ENCODE measurements at regions not wholly inside any gene's neighbourhood (a gene's known extent, or its start where the extent isn't known, plus 50 kb on each side); places are given as distances from the start of the nearest gene placed in this dataset.
"Not testable (repeated sequence)": the region's sequence is repeated elsewhere in the genome, so short reads cannot be mapped to it uniquely, and the experiment has no call there.

- Histone ChIP-seq H3K27me3 (no peaks in the 10 kb centered on the region), H3K27ac (no peak overlapping the region), H3K4me1 (peaks cover 4% of the 10 kb centered on the region), H3K9me3 (no peaks in the 10 kb centered on the region), H3K4me3 (no peak overlapping the region), H3K36me3 (ENCODE audit: low read depth, missing control alignments) (no peaks in the 10 kb centered on the region)
- DNase-seq: no peak
- intact Hi-C loops (cut with DNase I; ENCODE audit: low total_unique reads): no loop called here
- TF ChIP-seq POLR2A (IDR thresholded peaks at IDR 0.05): no peak
- no peak for TF ChIP-seq CTCF (IDR thresholded peaks at IDR 0.05)
- WGBS, 2 donors: 90 to 93% methylated on average over 7 to 8 of the region's 8 CpGs
Measured at GRCh38 chr15:31202953-31203352, 101.4 kb upstream of the TRPM1 start.

GRCh38 chr15:31203999-31204398, 102.5 kb upstream of the TRPM1 start:
- no peak for DNase-seq
- no peaks in the 10 kb centered on the region for H3K9me3 ChIP-seq
- 75 to 81% methylated on average over 8 of the region's 8 CpGs for WGBS, 2 donors
- TF ChIP-seq POLR2A (IDR thresholded peaks at IDR 0.05) (no peak), CTCF (IDR thresholded peaks at IDR 0.05) (no peak)
- H3K27ac ChIP-seq: no peak overlapping the region
- no peak overlapping the region for H3K4me3 ChIP-seq
- H3K4me1 ChIP-seq: peaks cover 4% of the 10 kb centered on the region
- intact Hi-C loops (cut with DNase I; ENCODE audit: low total_unique reads): no loop called here
- H3K36me3 ChIP-seq (ENCODE audit: low read depth, missing control alignments): no peaks in the 10 kb centered on the region
- H3K27me3 ChIP-seq: no peaks in the 10 kb centered on the region

GRCh38 chr15:31206386-31207181, 105.1 kb upstream of the TRPM1 start:
- Histone ChIP-seq H3K4me1 (no peaks in the 10 kb centered on the region), H3K27ac (no peak overlapping the region), H3K27me3 (no peaks in the 10 kb centered on the region), H3K36me3 (ENCODE audit: low read depth, missing control alignments) (no peaks in the 10 kb centered on the region), H3K4me3 (no peak overlapping the region), H3K9me3 (no peaks in the 10 kb centered on the region)
- no peak for DNase-seq
- intact Hi-C loops (cut with DNase I; ENCODE audit: low total_unique reads): no loop called here
- 77 to 85% methylated on average over 14 of the region's 14 CpGs for WGBS, 2 donors
- TF ChIP-seq POLR2A (IDR thresholded peaks at IDR 0.05): no peak
- no peak for TF ChIP-seq CTCF (IDR thresholded peaks at IDR 0.05)

- no peak for DNase-seq
- H3K27ac ChIP-seq: no peak overlapping the region
- 93 to 100% methylated on average over 2 of the region's 2 CpGs for WGBS, 2 donors
- no peaks in the 10 kb centered on the region for H3K4me1 ChIP-seq
- intact Hi-C loops (cut with DNase I; ENCODE audit: low total_unique reads): no loop called here
- no peaks in the 10 kb centered on the region for H3K36me3 ChIP-seq (ENCODE audit: low read depth, missing control alignments)
- no peak for TF ChIP-seq POLR2A (IDR thresholded peaks at IDR 0.05)
- TF ChIP-seq CTCF (IDR thresholded peaks at IDR 0.05): no peak
- H3K4me3 ChIP-seq: no peak overlapping the region
- H3K9me3 ChIP-seq: no peaks in the 10 kb centered on the region
- no peaks in the 10 kb centered on the region for H3K27me3 ChIP-seq
Measured at GRCh38 chr15:31207246-31207645, 105.7 kb upstream of the TRPM1 start.

GRCh38 chr15:31207861-31208260, 106.3 kb upstream of the TRPM1 start:
- H3K9me3 ChIP-seq; H3K27me3 ChIP-seq; H3K27ac ChIP-seq; DNase-seq; H3K36me3 ChIP-seq (ENCODE audit: low read depth, missing control alignments); intact Hi-C loops (cut with DNase I; ENCODE audit: low total_unique reads); H3K4me1 ChIP-seq; H3K4me3 ChIP-seq: not testable (repeated sequence)
- WGBS, 2 donors: 96 to 100% methylated on average over 1 of the region's 1 CpG

Measured in testis (tissue), 2 donors.